Glomerular visceral epithelial cell (primary cell): ENCODE measurements at regions not wholly inside any gene's neighbourhood (a gene's known extent, or its start where the extent isn't known, plus 50 kb on each side); places are given as distances from the start of the nearest gene placed in this dataset.
A peak's percentile ranks its signal among the peaks of the same experiment; 100 is the strongest.

Source experiments
- DNase-seq: peaks from one replicate; pipeline ENCODE4 v3.0.0-alpha.2; 2016; ENCODE audit errors: extremely low spot score

DNA sequence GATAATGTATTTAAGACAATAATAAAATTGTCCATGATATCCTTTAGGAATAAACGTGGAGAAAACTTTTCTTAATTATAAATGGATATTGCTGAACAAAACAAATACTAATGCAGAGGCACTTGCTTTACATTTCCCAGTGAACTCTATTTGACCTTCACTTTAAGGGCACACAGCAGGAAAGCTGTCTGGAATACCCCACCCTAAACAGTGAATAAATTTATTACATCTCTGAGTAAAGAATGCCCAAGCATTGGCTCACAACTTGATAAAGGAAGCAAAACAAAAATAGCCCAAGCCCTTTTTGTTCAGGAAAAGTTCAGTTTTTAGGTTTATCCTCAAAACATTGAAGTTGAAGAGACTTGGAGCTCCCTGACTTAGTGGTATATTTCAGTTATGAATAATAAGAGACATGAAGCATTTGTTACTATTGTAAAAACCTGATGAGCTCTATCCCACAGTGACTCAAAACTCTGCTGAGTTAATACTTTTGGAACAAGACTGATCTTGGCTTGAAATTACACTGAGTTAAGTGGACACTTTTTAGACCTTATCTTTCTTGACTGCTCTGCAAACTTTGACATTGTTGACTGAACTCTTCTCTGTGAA lies 353.9 kb downstream of the BCKDHB start:
- DNase-seq = no peak

DNA sequence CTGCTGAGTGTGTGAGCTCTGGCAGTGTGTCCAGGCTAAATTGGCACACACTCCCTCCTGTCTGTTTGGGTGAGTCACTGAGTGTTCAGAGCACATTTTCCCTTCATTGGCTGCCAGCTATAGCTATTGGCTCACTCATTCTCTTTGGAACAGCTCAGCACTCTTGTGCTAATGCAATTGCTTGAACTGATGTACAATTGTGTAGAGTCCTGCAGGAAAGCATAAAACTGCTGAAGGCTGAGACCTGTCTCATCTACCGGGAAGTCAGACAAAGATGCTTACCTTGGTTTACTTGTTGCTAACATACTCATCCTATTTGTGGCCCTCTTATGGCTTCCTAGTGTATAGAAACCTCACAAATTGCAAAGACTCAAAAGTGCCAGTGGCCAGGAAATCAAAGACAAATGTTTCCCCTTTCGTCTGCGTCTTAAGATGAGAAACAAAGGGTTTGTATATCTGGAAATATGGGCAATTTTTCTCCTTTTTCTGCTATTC lies 351.0 kb downstream of the BCKDHB start:
- peak; percentile 77 for DNase-seq

DNA sequence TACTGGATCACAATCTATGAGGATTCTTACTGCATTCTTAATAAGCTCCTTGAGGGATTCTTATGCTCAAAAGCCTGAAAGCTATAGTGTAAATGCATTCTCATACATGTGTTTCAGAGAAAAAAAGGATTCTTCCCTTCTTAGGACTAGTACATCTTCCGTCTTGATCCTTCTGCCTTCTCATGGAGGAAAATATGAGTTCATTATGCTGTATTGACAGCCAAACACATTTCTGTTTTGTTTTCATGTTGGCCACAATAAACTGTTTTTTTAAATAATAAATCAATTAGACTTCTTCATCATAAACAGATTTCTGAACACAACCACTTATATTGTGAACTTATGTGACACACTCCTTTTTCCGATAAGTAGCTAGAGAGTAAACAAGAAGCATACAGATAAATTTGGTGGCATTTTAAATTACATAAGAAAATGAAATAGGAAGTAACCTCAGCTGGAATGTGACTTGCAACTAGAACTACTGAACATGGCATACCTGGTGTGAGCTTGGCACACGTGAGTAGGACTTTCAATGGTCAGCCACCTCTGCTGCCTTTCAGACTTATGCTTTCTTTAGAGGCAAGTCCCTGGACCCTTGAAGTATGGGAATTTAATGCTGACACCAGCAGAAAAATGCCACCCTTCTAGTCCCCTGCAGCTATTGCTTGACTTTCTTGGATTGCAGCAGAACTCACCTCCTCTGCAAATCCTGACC lies 350.4 kb downstream of the BCKDHB start:
- DNase-seq = no peak

DNA sequence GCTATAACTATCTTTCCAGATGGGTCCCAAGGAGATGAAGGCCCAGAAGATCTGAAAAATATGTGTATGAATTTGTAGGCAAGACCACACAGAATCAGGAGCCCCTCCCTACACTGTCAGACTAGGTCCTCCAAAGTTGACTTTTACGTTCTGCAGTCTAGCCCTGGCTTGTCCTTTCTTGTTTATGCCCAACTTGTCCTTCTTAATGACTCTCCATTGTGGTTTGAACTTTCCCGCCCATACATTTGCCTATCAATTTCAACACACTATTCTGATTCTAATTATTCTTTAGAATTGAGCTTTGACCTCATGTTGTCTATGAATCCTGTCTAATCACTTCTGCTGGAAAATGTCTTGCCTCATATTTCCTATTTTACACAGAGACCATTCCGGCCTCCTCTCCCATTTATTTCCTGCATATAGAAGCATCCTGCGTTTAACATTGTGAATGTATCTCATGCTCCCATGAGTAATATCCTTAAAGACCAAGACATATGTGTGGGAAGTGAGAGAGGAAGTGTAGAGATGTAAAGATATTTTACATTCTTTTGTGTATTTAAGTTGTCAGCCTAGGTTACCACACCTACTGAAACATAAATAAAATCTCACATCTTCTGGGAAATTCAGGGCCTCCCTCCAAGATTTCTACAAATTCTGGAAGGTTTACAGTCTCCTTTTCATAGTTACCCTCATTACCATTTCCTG lies 348.3 kb downstream of the BCKDHB start:
- no peak for DNase-seq

DNA sequence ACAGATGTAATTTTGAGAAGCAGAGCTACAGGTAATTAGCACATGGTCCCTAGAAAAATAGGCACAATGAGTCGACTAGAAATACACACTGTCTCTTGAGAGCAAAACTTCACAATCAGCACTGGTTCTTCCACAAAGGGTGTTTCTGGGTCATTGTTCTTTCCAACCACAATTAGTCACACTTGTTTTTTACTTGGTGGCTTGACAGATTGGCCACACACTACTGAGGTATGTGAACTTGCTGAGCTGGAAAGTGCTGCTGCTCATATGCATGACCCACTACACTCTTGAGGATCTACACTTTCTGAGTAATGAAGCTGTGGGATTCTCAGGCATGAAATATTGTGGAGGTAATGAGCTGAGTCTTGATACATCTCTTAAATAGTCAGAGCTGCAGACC lies 347.7 kb downstream of the BCKDHB start:
- peak; percentile 96 for DNase-seq

DNA sequence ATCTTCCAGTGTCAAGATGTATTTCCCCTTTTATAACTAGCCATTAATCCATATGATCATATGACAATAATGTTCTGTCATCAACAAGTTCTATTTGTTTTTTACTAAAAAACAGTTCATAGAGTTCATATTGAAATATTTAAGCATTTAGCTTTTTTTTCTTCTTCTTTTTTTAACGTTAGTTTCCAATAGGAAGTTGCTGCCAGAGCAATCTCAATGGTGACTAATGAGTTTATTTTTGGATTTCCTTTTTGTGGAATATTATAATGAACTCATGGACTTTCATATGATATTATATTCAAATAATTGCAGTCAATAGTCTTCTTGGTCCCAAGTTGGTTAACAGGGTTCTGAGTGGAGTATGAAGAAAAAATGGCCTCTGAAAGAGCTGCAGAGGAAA lies 343.3 kb downstream of the BCKDHB start:
- DNase-seq = no peak

DNA sequence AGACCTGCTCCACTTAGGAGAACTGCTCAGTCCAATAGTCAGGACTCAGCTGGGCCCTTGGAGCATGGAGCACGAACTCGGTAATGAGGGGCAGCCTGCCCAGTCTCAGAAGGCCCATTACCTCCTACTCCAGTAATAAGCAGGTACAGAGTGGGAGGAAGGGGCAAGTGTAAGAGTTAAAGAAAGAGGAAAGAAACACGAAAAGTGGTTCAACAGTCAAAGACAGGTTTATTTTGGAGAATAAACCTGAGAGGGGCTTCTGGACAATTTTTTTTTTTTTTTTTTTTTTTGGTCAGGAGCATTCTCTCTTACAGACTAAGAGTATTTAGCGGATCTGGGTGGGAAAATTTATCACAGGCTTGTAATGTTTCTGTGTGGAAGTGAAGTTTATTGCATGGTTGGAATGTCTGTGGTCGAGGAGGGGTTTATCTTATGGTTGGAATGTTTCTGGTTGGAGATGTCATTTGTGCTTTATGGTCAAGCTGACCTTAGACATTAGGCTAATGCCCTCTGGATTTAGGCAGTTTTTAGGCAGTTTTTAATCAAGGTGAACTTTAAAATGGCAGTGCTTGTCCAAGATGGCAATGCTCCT lies 340.1 kb downstream of the BCKDHB start:
- DNase-seq = peak; percentile 21

DNA sequence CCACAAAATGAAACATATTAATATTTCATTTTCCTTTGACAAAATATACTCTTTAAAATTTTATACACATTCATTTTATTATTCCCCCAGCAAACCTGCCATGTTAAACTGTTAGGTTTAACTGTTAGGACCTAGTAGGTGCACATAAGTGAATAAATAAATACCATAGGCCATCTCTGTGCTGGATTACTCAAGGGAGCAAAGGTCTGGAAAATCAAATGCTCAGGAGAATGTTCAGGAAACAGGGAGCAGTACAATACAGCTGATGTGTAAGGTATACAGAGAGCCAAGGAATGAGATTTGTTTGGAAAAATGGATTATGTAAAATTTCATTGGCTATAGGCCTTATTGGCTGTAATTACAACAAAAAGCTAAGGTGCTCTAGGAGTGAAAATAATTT lies 339.3 kb downstream of the BCKDHB start:
- no peak for DNase-seq

DNA sequence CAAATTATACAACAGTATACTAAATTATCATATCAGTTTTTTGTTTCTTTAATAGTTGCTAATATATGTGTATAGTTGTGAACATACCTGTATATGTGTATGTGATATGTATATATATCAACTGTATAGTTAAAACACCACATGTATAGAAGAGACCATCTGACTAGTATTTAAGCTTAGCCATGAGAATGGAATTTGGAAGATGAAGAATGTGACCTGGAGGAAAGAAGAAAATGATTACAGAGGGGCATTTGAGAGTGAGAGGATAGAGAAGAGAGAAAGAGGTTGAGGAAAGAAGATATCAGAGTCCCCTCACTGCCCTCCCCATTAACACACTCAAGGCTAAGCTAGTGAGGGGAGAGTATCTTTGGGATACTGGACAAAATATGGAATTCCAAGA lies 335.9 kb downstream of the BCKDHB start:
- no peak for DNase-seq

DNA sequence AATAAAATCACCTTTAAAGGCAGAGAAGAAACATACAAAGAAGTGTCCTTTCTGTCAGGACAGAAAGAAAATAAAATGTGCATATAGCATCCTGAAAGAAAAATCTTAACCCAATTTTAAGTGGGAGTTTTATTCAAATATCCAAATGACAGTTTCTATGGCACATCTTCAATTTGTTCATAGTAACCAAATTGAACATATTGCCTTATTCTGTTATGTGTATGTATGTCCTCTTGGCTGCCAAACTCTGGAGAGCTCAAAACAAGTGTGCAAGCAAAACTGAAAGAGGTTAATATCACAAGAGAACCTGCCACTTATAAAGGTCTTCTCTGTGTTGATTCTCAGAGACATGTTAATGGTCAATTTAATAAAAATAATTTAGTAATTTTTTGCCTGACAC lies 334.7 kb downstream of the BCKDHB start:
- no peak for DNase-seq

DNA sequence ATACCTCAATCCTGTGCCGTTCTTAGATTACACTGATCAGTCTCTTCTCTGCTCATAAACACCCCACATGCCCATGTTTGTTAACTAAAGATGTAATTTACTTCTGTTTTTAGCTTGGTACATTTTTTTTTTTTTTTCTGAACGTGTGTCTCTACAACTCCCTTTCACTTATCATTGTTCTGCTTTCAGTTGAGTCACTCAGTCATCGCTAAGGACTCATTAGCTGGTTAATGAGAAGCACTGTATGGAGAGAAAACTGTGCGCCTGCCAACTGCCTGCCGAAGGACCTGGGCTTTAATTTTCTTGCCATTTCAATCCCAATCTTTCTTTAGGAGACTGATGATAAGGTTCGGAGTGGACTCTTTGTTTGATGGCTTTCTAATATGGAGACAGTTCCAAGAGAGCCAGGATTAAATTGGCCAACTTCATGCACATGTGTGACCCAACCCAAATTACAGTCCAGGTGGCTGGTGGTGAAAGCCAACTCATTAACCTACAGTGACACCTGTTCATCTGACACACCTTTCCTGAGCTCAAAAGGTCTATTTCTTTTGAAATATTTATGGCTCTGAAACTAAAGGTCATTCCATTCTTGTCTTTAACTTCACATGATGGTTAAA lies 334.1 kb downstream of the BCKDHB start:
- no peak for DNase-seq

DNA sequence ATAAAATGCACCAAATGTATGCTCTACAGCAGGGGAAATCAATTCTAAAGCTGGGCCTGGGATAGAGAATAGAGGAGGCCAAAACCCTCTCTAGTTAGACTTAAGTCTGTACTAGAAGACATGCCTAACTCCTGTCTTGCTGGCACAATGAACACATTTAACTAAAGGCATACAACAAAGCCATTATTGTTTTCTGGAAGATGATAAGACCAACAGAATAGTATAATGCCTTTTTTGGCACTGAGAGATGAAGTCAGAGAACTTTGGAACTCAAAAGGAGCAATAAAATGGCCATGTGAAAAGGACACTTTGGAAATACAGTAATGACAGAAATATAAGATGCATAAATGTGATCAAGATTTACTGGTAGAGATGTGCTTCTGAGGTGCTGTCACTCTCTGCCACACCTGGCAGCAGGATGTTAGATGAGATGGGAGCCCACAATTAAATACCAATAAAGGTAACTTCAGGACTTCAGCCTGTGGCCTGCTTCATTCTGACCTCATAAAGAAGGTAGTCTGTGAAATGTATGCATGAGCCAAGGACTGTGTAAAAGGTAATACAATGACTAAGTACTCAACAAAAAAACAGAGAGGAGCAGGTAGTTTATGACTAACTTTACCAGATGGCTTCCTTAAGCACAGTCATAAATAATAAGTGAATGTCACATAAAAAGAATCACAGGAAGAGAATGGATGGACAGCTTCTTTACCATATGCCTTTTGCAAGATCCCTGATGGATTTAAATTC lies 333.4 kb downstream of the BCKDHB start:
- DNase-seq = no peak

DNA sequence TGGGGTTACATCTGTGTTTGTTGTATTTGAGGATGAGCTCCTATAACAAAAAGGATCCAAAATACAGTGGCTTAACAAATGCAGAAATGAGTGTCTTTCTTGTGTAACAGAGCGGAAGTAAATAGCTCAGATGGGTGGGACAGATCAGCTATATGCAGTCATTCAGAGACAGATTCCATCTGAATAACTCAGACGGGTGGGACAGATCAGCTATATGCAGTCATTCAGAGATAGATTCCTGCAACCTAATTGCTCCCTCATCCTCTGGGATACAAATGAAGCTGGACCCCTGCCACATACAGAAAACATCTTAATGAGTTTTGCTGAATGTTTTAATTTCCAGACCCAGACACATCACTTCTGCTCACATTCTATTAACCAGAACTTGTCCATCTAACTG lies 332.3 kb downstream of the BCKDHB start:
- peak; percentile 57 for DNase-seq

DNA sequence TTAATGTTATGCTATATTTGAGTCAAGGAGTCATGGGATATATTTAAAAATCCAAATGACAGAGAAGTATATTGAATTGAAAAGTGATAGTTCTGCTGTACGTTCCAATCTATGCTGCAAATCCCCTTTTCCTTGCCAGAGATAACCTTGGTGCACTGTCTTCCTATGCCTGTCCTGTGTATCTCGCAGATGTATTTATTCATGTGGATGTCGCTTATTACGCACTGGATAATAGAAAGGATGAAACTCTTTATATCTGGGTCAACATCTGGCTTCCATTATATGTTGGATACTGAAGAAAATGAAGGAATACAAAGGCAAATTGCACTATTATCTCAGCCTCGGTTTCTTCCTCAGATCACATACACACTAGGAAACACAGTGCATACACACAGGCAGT lies 331.3 kb downstream of the BCKDHB start:
- DNase-seq = no peak

DNA sequence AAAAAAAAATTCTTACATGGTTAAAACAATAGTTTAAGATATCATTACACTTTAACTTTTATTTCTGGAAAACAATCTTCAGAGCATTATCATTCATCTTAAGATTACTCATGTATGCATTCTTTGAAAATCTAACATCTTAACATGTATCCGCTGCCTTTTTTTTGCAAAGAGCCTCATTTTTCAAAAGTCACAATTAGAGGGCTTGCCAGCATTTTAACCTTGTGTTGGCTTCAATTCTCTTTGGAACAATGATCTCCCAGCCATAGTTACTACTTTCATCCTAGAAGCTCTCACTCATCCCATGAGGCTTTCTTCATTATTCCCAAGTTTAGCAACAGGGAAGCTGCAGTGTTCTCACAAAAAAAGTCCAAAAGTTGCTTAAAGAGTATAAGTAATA lies 330.8 kb downstream of the BCKDHB start:
- no peak for DNase-seq

DNA sequence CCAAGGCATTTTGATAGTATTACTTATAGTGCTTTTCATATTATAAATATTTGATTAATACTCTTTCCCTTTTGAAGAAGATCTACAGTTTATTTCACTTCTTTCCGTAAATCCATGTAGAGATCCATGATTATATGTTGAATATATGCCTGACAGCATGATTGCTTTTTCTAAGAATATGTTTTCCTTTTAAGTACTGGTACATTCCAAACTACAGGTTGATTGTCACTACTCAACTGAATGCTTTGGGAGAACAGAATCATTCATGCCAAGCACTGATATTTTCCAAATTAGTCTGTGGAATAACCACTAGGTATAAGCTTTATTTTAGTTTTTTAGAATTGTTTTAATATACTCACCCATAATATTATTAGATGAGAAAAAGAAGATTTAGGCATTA lies 330.2 kb downstream of the BCKDHB start:
- DNase-seq = no peak

DNA sequence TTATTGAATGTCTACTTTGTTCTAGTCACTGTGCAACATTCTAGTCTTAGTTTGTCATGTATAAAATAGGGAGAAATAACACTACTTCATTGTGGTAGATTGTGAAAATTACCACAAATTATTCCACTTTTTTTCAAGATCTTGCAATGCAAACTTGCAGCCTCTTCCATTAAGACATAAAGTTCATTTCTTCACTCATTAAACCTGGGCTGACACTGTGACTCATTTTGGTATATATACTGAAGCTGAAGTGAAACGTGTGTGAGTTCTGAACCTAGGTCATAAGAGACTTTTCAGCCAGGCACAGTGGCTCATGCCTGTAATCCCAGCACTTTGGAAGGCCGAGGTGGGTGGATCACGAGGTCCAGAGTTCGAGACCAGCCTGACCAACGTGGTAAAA lies 329.0 kb downstream of the BCKDHB start:
- DNase-seq = no peak

DNA sequence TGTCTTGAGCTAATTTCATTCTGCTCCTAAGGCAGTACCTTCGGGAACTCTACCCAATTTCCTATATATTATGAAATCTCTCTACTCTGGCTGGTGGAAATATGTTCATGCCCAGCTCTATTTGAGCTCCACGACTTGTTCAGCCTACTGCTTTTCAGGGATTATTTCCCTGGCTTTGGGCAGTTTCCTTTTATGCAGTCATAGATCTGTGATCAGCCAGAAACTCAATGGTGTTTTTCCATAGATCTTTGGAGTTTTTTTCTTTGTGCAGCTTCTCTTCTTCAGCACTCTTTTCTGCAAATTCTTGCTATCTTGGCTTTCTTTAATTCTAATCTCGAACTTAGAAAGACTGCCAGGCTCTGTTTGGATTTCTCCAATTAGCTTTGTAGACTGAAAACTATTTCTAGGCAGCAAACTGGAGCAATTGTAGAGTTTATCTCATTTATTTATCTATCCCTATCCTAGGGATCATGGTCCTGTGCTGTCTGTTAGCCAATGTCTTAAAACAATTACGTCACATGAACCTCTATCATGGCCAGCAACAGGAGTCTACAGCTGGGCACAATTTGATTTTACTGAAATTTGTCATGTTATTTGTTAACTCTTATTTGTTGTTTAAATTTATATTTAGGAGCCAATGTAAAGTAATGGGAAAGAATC lies 328.4 kb downstream of the BCKDHB start:
- DNase-seq = no peak

DNA sequence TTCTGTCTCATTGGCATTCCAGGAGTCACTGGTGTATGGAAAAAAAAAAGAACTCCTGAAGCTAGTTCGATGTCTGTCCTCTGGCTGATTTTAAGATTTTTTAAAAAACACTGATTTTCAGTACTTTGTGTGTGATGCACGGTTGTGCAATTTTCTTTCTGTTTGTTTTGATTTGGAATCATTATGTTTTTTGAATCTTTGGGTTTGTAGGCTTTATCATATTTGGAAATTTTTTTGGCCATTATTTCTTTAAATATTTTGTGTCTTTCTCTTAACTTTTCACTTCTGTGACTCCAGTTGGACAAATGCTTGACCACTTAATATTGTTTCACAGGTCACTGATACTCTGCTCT lies 327.2 kb downstream of the BCKDHB start:
- no peak for DNase-seq

DNA sequence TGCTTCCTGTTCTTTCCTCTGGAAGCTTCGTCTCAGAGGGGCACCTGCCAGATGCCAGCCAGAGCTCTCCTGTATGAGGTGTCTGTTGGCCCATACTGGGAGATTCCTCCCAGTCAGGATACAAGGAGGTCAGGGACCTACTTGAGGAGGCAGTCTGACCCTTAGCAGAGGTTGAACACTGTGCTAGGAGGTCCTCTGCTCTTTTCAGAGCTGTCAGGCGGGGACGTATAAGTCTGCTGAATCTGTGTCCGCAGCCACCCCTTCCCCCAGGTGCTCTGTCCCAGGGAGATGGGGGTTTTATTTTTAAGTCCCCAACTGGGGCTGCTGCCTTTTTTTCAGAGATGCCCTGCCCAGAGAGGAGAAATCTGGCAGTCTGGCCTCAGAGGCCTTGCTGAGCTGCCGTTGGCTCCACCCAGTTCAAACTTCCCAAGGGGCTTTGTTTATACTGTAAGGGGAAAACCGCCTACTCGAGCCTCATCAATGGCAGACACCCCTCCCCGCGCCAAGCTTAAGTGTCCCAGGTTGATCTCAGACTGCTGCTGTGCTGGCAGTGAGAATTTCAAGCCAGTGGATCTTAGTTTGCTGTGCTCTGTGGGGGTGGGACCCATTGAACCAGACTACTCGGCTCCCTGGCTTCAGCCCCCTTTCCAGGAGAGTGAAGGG lies 326.7 kb downstream of the BCKDHB start:
- DNase-seq = no peak
